Smooth muscle cell (in vitro differentiated cells): ENCODE measurements at regions not wholly inside any gene's neighbourhood (a gene's known extent, or its start where the extent isn't known, plus 50 kb on each side); places are given as distances from the start of the nearest gene placed in this dataset.

Experiments used
- DNase-seq: peaks from one replicate; lab custom pipeline; 2025; ENCODE audit not compliant: unreplicated experiment; lab: John Stamatoyannopoulos, UW
- H2AFZ ChIP-seq: fragments of 200-600 bp; sonication (generic); 2 replicates; pipeline ENCODE4 v1.6.0; 2016; ENCODE audit warnings: antibody characterized with exemption, low read depth, mild to moderate bottlenecking
- H3F3A ChIP-seq: fragments of 200-600 bp; sonication (generic); 2 replicates; pipeline ENCODE4 v1.6.0; 2017; ENCODE audit warnings: antibody characterized with exemption, low read depth
- H3K27ac ChIP-seq: fragments of 200-600 bp; sonication (generic); 2 replicates; pipeline ENCODE4 v1.5.1; 2016; ENCODE audit warnings: low read depth, mild to moderate bottlenecking
- H3K27me3 ChIP-seq: fragments of 200-600 bp; sonication (generic); 2 replicates; pipeline ENCODE4 v1.6.1; 2016; ENCODE audit warnings: low read depth, mild to moderate bottlenecking
- H3K36me3 ChIP-seq: fragments of 200-600 bp; sonication (generic); 2 replicates; pipeline ENCODE4 v1.5.1; 2016; ENCODE audit warnings: low read depth
- H3K4me1 ChIP-seq: fragments of 200-600 bp; sonication (generic); 2 replicates; pipeline ENCODE4 v1.5.1; 2016; ENCODE audit warnings: low read depth
- H3K4me2 ChIP-seq: fragments of 200-600 bp; sonication (generic); 2 replicates; pipeline ENCODE4 v1.6.0; 2016; ENCODE audit warnings: mild to moderate bottlenecking
- H3K4me3 ChIP-seq: fragments of 200-600 bp; sonication (generic); 2 replicates; pipeline ENCODE4 v1.5.1; 2016; ENCODE audit warnings: mild to moderate bottlenecking
- H3K79me2 ChIP-seq: fragments of 200-600 bp; sonication (generic); 2 replicates; pipeline ENCODE4 v1.6.0; 2016; ENCODE audit warnings: low read depth, mild to moderate bottlenecking
- H3K9ac ChIP-seq: fragments of 200-600 bp; sonication (generic); 2 replicates; pipeline ENCODE4 v1.6.0; 2016; ENCODE audit warnings: low read depth
- H3K9me3 ChIP-seq: fragments of 200-600 bp; sonication (generic); replicated peaks from 2 replicates; pipeline ENCODE4 v1.5.1; 2016; ENCODE audit warnings: low read depth
- H4K20me1 ChIP-seq: fragments of 200-600 bp; sonication (generic); 2 replicates; pipeline ENCODE4 v1.6.0; 2016; ENCODE audit warnings: low read depth
- WGBS: methylation state at CpG from one replicate; pipeline ENCODE4 v1.1.7; 2016; ENCODE audit warnings: low lambda C conversion rate; 5-methylcytosine and 5-hydroxymethylcytosine counted together
- TF ChIP-seq, protein P1 (sequence below): fragments of 200-600 bp; sonication (generic); IDR thresholded peaks from 2 replicates; pipeline ENCODE4 v1.5.1; 2017; ENCODE audit warnings: borderline replicate concordance, mild to moderate bottlenecking, antibody characterized with exemption; ENCODE audit not compliant: insufficient read depth, poor library complexity, severe bottlenecking

DNA sequence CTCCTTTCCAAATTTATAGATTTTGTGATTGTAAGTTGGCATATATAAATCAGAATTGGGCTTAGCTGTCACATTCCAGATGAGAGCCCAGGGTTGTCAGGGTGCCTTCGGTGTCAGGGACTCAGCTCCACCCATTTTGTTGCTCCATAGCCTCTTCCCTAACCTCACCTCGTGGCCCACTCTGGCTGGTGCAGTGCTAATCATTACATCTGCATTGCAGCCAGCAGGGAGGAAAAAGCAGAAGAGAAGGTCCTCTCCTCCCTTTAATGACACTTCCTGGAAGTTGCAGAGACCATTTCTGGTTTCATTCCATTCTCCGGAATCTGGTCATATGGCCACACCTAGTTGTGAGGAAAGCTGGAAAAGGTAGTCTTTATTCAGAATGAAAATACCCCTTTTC, 113.3 kb downstream of the CCT6B start:
- H3K36me3 ChIP-seq, result no peaks in the 10 kb centered on the region
- H3K4me3 ChIP-seq, result no peak overlapping the region
- no peaks in the 10 kb centered on the region for H3K9me3 ChIP-seq
- no peak overlapping the region for H3K4me2 ChIP-seq
- no peaks in the 10 kb centered on the region for H3F3A ChIP-seq
- no peak overlapping the region for H2AFZ ChIP-seq
- no peak overlapping the region for H3K9ac ChIP-seq
- H4K20me1 ChIP-seq, result no peaks in the 10 kb centered on the region
- peaks cover 3% of the 10 kb centered on the region for H3K27me3 ChIP-seq
- TF ChIP-seq, protein P1, sequence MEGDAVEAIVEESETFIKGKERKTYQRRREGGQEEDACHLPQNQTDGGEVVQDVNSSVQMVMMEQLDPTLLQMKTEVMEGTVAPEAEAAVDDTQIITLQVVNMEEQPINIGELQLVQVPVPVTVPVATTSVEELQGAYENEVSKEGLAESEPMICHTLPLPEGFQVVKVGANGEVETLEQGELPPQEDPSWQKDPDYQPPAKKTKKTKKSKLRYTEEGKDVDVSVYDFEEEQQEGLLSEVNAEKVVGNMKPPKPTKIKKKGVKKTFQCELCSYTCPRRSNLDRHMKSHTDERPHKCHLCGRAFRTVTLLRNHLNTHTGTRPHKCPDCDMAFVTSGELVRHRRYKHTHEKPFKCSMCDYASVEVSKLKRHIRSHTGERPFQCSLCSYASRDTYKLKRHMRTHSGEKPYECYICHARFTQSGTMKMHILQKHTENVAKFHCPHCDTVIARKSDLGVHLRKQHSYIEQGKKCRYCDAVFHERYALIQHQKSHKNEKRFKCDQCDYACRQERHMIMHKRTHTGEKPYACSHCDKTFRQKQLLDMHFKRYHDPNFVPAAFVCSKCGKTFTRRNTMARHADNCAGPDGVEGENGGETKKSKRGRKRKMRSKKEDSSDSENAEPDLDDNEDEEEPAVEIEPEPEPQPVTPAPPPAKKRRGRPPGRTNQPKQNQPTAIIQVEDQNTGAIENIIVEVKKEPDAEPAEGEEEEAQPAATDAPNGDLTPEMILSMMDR, result no peak
- H3K79me2 ChIP-seq, result no peaks in the 10 kb centered on the region
- no peak for DNase-seq
- 75% methylated on average over 3 of the region's 3 CpGs for WGBS
- no peaks in the 10 kb centered on the region for H3K4me1 ChIP-seq
- H3K27ac ChIP-seq, result no peak overlapping the region

DNA sequence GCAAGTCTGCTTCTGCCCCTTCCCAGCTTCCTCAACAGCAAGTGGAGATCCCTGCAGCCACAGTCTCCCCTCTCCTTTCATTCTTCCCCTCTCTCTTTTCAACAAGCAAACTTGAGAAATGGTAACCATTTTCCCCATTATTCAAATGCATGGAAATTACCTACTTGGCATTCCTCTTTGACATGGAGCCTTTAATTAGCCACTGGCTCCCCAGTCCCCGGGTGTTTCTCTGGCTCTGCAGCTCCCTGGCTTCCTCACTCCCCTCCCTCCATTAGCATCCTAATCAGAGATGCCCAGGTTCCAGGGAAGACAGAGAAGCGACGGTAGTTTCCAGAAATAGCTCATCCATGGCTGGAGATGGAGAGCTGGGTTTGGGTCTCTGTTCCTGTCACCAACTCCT, 116.0 kb downstream of the CCT6B start:
- no peak overlapping the region for H3K27ac ChIP-seq
- no peaks in the 10 kb centered on the region for H3K36me3 ChIP-seq
- H3K27me3 ChIP-seq, result peaks cover 3% of the 10 kb centered on the region
- no peak for DNase-seq
- no peaks in the 10 kb centered on the region for H4K20me1 ChIP-seq
- H3K9me3 ChIP-seq, result no peaks in the 10 kb centered on the region
- no peak overlapping the region for H2AFZ ChIP-seq
- H3K9ac ChIP-seq, result no peak overlapping the region
- no peak overlapping the region for H3K4me3 ChIP-seq
- H3K4me2 ChIP-seq, result no peak overlapping the region
- TF ChIP-seq, protein P1, result no peak
- no peaks in the 10 kb centered on the region for H3F3A ChIP-seq
- H3K4me1 ChIP-seq, result no peaks in the 10 kb centered on the region
- WGBS, result 64% methylated on average over 3 of the region's 3 CpGs
- H3K79me2 ChIP-seq, result no peaks in the 10 kb centered on the region

DNA sequence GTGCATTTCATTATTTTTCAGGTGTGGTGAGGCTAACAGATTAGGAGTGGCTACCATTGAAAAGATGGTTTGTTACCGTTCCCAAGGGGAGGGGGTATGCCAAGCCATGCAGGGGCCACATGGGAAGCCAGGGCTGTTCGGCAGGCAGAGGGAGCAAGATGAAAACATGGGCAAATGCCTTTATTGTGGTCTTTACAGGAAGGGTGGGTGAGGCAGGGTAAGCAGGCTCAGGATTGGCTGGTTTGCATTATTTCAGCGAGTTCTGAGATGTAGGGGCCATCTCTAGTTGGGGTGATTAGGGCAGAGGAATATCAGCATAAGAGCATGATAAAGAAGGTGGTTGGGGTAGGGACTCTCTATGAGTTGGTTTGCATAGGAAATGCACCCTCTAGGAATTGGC, 117.6 kb downstream of the CCT6B start:
- H2AFZ ChIP-seq, result no peak overlapping the region
- no peak overlapping the region for H3K4me2 ChIP-seq
- no peaks in the 10 kb centered on the region for H4K20me1 ChIP-seq
- DNase-seq, result no peak
- H3K36me3 ChIP-seq, result no peaks in the 10 kb centered on the region
- H3F3A ChIP-seq, result no peaks in the 10 kb centered on the region
- no peaks in the 10 kb centered on the region for H3K79me2 ChIP-seq
- H3K27me3 ChIP-seq, result peaks cover 9% of the 10 kb centered on the region
- TF ChIP-seq, protein P1, result no peak
- H3K4me3 ChIP-seq, result no peak overlapping the region
- H3K9ac ChIP-seq, result no peak overlapping the region
- no peaks in the 10 kb centered on the region for H3K9me3 ChIP-seq
- H3K4me1 ChIP-seq, result no peaks in the 10 kb centered on the region
- H3K27ac ChIP-seq, result no peak overlapping the region
- 81% methylated on average over 3 of the region's 3 CpGs for WGBS

GRCh38 chr17:34842235-34842634, 119.0 kb downstream of the CCT6B start:
- TF ChIP-seq, protein P1, result no peak
- no peak overlapping the region for H3K9ac ChIP-seq

More at GRCh38 chr17:34842235-34842634, 119.0 kb downstream of the CCT6B start:
- no peak overlapping the region for H3K27ac ChIP-seq
- no peaks in the 10 kb centered on the region for H3K9me3 ChIP-seq
- no peak for DNase-seq
- H2AFZ ChIP-seq, result no peak overlapping the region
- H3K79me2 ChIP-seq, result no peaks in the 10 kb centered on the region
- no peaks in the 10 kb centered on the region for H3F3A ChIP-seq
- H3K4me1 ChIP-seq, result no peaks in the 10 kb centered on the region
- H4K20me1 ChIP-seq, result no peaks in the 10 kb centered on the region
- 98% methylated on average over 5 of the region's 5 CpGs for WGBS
- H3K4me3 ChIP-seq, result no peak overlapping the region
- H3K27me3 ChIP-seq, result peaks cover 16% of the 10 kb centered on the region
- H3K36me3 ChIP-seq, result no peaks in the 10 kb centered on the region
- H3K4me2 ChIP-seq, result no peak overlapping the region
